NOMO-1 treated with DMSO at 0.1 percent for 48 hours (cell line): ENCODE measurements at regions not wholly inside any gene's neighbourhood (a gene's known extent, or its start where the extent isn't known, plus 50 kb on each side); places are given as distances from the start of the nearest gene placed in this dataset.

Source experiments
- DNase-seq: peaks from one replicate; lab custom pipeline; 2025; ENCODE audit not compliant: unreplicated experiment; lab: John Stamatoyannopoulos, UW

DNA sequence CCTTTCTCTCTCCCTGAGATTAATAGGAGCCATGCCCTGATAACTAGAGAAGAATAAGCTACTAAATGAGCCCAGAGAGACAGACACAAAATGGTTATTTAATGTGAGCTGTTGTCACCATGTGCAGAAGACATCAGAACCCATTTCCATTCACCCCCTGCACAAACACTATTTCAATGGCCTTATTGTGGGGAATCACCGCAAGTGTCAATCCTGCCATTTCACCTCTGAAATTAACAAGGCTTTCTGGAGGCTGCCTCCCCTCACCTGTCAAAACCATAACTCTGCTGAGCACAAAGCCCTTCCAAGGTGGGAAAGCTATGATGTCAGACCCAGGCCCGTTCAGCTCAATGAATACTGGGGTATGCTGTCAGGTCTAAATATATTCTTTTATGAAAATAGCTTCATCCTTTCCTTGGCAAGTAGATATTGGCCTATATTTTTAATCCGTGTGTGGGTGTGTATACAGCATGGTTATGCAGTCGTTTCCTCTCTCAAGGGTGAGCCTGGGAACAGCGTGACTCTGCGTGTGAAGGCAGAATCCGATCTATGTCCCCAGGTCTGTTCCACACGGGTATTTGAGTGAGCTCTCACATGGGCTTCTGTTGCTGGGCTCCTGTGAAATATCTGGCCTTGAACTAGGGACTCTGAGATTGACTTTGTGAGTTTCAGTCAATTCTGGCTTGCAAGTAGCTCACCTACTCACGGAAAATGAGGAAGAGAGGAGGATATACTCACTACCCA lies 266.3 kb downstream of the FBXW7 start:
- DNase-seq: no peak

GRCh38 chr4:152267811-152268210 lies 268.1 kb downstream of the FBXW7 start:
- no peak for DNase-seq

DNA sequence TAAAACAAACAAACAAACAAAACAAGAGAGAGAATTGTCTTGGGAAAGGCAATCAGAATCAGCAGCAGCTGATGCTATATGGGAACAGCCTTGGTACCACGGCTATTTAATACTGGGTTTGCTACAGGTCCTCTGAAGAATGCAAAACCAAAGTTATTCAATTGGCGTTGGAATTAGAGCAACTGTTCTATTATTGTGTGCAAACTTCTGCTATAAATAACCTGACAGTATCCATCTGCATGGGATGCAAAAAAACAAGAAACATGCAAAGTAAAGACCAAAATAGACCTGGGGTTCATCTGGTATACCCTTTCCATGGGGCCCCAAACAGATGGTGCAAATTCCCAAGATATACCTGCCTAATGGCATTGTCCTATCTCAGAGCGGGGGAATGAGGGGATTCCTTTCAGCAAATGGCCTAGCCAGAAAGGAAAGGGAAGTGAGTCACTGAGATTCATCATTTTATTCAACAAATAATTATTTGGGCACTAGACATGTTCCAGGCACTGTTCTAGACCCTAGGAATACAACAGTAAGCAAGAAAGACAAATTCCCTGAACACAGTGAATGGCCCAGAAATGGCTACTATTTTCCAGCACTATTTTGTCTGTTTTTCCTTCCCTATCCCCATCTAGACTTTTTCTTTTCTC lies 268.9 kb downstream of the FBXW7 start:
- no peak for DNase-seq

GRCh38 chr4:152265149-152265621 lies 270.7 kb downstream of the FBXW7 start:
- DNase-seq: no peak

- no peak for DNase-seq
These were observed 271.8 kb downstream of the FBXW7 start for GRCh38 chr4:152264106-152264505.

GRCh38 chr4:152259866-152260265 lies 276.0 kb downstream of the FBXW7 start:
- DNase-seq: no peak

DNA sequence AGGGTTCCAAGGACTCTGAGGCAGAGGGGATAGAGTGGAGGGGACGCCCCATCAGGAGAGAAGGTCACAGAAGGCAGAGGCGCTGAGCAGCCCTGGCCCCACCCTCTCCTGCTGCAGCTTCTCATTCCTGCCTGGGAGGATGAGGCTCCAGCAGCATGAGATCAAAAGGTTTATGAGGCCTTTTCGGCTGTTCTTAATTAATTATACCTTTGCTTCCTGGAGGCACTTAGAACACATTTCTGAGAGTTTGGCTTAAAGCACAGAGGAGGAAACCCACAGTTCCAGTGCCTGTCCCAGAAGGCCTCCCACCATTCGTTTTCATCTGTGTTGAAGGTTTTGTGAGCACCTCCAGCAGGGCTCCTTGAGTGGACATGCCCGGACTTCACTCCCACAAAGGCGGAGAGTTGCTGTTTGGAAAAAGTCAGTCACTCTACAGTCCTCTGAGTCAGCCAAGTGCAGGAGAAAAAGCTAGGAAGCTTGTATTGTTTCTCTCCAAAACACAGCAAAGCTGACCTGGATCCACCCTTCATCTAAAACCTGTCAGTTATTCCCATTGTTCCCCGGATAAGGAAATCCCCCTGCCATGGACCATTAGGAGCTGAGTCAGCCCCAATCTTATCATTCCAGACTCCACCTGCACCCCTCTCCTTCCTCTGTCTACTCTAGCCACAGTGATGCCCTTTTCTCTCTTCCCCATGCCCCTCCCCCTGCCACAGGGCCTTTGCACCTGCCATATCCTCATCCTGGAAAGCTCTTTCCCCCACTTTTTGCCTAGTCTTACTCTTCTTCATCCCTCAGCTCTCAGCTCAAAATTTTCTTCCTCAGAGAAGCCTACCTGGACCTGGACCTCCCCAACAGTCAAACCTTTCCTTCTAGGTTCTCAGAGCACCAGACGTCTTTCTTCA lies 276.8 kb downstream of the FBXW7 start:
- DNase-seq: no peak

GRCh38 chr4:152258391-152258790 lies 277.5 kb downstream of the FBXW7 start:
- no peak for DNase-seq

GRCh38 chr4:152257601-152258066 lies 278.3 kb downstream of the FBXW7 start:
- no peak for DNase-seq

DNA sequence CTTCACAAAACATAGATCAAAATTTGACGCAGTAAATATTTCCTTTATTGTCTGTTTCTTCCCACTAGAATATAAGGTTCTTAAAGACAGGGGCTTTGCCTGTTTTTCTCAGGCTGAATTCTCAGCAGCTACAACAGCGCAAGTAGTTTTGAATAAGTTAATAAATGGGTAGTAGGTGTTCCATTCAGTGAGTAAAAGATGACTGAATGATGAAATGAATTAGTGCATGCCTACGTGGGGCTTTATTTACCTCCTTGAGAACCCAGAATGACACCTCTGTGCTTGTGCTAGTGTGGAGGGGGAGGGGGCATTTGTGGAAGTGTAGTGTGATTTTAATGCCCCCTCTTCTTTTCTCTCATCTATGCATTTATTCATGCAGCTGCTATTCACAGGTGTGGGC lies 278.9 kb downstream of the FBXW7 start:
- no peak for DNase-seq

DNA sequence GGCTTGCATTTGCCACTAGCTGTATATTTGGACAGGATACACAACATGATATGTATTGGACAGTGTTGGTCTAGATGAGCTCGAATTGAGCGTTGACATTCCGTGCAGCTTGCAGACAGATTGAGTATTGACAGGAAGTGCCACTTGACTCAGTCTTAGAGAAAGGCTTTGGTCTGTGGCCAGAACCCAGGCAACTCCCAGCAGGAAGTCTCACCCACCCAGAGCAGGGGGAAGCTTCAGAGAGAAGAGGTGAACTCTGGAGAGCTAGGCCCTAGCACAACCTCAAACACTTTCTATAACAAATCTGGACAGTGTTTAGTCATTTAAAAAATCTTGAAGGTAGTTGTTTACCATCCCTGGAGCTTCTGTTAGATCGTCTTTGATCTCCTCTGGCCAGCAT lies 280.5 kb downstream of the FBXW7 start:
- DNase-seq: peak; percentile 65

DNA sequence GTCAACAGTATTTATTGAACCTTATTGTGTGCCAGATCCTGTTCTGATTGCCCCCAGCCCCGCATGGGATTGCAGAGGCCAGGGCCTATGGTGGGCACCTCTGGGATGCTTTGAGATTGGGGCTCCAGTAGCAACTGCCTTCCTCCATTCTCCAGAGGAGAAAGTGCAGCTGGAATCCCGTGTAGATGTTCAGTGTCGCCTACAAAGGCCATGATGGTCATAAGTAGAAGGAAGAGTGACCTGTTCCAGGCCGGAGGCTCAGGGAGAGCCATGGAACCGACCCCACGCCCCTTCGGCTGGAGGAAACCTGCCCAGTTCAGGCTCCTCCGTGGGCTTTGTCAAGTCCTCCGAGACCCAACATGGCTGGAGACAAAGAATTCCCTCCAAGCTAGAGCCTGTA lies 287.5 kb downstream of the FBXW7 start:
- no peak for DNase-seq

DNA sequence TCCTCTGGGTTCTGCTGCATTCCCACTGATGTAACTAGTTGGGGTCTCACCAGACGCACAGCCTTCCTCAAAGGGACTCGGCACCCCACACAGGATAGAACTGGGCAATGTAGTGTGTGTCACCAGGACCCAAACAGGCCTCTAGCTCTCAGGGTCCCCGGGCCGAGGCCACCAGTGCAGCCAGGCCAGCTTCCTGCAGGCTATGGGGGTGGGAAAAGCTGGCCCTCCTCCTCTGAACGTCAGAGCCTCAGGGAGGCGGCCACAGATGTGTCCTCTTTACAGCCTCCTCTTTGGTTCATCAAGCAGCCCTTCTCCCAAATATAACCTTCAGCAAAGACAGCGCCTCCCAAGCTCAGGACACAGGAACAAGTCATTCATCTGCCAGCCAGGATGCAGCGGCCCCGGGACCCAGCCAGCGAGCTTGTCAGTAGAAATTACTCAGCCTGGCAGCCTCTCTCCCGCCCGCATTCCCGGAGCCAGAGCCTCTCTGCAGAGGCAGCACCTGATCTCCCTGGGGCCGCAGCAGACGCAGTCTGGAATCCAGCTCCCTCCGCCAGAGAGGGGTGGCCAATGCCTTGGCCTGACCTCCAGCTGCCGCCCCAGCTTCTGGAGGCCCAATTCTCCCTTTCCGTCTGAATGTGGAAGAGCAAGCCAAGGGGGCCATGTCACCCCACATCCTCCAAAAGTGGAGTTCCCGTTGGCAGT lies 288.5 kb downstream of the FBXW7 start:
- no peak for DNase-seq

DNA sequence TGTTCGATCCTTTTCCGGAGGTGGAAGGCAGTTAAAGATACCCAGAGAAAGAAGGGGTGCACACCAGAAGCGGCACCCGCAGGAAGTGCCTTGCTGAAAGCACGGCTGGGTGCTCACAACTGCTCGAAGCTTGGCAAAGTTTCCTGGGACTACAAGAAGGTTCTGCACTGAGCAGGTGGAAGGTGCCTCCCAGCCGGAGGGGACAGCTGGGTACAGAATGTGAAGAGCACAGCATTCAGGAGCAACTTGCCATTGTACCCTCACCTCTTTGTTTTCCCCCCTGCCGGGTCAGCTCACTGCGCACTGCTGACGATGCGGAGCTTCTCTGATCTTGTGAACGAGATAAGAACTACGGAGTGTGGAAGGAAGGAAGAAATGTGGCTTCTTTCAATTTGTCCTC lies 289.2 kb downstream of the FBXW7 start:
- no peak for DNase-seq

DNA sequence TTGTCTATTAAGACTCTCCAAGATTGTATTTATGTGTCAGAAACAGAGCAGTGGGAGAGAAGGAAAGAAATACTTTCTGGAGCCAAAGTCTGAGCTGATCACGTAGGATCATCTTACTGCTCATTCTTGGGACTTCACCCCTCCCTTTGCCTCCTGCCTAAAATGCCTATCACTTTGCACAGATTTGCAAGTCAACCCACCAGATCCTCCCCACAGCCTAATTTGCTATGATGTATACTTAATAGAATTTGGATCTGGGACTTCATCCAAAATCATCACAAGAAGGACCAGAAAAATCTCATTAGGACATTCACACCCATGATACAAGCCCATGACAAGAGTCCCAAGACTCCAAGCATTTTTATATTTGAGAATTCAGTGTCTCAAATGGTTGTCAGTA lies 290.2 kb downstream of the FBXW7 start:
- no peak for DNase-seq

DNA sequence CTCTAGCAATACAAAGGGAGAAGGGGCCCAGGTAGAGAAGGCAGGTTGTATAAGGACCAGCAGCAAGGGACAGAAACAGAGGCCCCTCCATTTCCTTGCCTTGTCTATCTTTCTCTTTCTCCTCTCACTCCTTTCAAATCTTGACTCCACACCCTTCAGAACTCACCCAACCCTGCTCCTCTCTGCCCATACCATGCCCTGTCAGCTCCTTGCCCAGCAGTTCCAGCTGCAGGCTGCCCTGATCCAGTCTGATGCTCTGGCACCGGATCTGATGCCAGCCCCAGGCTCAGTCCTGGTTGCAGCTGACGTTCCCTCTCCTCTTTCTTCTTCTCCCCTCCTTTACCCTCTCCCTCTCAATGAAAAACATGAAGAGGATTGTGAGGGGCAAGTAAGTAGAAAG lies 291.2 kb downstream of the FBXW7 start:
- DNase-seq: no peak

DNA sequence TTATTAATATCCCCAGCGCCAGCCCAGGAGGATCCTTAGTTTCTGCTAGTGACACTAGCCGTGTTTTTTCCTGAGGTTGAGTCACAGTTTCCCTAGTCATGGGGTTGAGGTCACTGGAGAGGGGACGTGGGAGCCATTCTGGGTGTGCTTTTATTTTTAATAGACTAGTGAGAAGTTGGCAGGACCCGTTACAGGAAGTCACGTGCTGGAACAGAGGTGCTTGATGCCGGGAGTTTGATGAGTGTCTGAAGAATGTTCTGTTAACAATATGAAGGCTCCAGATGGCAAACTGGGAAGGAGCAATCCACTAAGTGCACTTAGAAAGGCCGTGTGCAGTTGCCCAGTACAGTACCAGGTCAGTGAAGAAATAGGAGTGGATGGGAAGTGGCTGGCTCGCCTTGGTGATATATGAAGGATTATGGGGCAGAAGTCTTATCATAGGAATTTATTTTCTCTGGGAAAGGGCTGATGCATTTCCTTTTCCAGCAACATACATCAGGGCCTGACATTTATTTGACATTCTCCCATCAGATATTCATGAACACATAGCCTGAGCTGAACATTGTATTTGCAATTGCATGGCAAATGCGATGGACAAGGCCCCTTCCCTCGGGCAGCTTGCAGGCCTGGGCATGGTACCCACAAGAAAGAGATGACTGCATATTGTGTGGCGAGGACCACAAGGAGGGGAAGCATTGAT lies 291.8 kb downstream of the FBXW7 start:
- DNase-seq: no peak

- peak; percentile 40 for DNase-seq
These were observed 292.7 kb downstream of the FBXW7 start for GRCh38 chr4:152243206-152243605.

GRCh38 chr4:152240232-152240631 lies 295.7 kb downstream of the FBXW7 start:
- peak; percentile 24 for DNase-seq

- DNase-seq: no peak
These were observed 296.7 kb downstream of the FBXW7 start for GRCh38 chr4:152239216-152239615.
